ENCODE measurements at regions not wholly inside any gene's neighbourhood (a gene's known extent, or its start where the extent isn't known, plus 50 kb on each side); places are given as distances from the start of the nearest gene placed in this dataset.

DNA sequence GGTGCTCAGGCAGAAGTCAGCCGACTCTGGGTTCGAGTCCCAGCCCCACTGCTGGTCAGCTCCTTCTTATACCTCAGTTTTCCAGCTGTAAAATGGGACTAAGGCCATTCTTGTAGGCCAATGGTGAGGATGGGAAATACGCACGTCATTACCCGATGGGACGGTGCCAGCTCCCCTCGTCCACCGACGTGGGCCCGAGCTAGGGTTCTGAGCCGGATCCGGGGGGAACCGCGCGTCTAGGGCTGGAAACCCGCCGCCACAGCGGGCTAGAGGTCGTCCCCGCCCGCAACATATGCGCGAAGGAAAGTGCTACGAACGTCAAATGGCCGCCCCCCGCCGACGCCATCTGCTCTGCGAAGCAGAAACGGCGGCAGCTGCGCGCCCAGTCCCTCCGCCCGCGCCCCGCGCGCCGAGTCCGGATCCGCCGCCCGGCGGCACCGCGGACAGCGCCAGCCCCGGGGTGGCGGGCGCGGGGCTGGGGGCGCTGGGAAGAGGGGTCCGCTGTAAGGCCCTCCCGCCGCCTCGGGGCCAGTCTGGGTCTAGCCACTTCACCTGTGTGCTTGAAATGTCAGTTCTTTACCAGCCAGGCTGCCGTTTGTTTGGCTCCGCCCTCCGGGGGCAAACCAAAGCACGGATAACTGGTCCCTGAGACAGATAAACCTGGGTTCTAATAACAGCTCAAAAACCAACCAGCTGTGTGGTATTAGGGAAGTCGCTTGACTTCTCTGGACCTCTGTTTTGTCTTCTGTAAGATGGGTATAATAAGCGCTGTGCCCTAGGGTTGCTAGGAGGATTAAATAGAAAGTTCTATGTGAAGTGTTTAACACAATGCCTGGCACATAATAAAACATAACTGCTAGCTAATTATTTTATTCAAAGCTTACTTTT lies 103.5 kb upstream of the RCN1 start:
- TF ChIP-seq ARNTL (CRISPR knock-in tag; IDR thresholded peaks at IDR 0.05; ENCODE audit: borderline replicate concordance, low read depth) (no peak), CSDC2 (CRISPR knock-in tag; IDR thresholded peaks at IDR 0.05) (no peak), ESRRG (CRISPR knock-in tag; IDR thresholded peaks at IDR 0.05) (no peak)
- TF ChIP-seq, protein P1, sequence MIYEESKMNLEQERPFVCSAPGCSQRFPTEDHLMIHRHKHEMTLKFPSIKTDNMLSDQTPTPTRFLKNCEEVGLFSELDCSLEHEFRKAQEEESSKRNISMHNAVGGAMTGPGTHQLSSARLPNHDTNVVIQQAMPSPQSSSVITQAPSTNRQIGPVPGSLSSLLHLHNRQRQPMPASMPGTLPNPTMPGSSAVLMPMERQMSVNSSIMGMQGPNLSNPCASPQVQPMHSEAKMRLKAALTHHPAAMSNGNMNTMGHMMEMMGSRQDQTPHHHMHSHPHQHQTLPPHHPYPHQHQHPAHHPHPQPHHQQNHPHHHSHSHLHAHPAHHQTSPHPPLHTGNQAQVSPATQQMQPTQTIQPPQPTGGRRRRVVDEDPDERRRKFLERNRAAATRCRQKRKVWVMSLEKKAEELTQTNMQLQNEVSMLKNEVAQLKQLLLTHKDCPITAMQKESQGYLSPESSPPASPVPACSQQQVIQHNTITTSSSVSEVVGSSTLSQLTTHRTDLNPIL (CRISPR knock-in tag; IDR thresholded peaks at IDR 0.05; ENCODE audit: low read depth), result no peak
- no peak for ATAC-seq

DNA sequence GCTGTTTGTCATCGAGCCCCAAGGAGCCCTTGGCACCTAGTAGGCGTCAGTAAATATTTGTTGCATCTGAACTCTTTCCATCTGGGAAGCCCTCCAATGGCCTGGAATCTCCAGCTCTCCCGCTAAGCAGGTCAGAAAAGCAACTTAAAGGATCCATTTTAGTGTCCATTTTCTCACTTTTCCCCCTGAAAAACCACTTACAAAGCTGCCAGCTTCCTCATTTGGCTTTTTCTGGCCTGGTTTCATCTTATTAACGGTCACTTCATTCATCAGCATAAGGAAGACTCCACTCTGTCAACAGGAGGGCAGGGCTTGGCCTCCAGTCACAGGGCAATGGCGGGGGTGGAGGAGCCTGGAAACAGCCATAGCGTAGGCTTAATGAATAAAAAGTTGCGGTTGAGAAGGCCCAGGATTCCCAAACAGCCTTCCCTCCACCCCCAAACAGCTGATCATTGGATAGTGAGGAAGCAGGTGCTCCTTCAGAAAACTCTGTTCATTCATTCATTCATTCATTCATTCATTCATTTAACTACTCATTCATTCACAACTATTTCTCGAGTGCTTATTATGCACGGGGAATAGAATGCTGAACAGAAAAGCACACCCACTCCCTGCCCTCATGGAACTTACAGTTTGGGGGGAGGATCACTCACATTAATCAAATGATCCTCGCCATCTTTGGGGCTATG lies 104.5 kb upstream of the RCN1 start:
- TF ChIP-seq PATZ1 (CRISPR knock-in tag; IDR thresholded peaks at IDR 0.05; ENCODE audit: borderline replicate concordance), result no peak
- TF ChIP-seq RARB (CRISPR knock-in tag; IDR thresholded peaks at IDR 0.05), result no peak
- no peak for TF ChIP-seq ZNF70 (CRISPR knock-in tag; IDR thresholded peaks at IDR 0.05)
- no peak for TF ChIP-seq POU6F1 (CRISPR knock-in tag; IDR thresholded peaks at IDR 0.05; ENCODE audit: borderline replicate concordance, low read depth)
- TF ChIP-seq GLIS3 (CRISPR knock-in tag; IDR thresholded peaks at IDR 0.05), result no peak
- TF ChIP-seq ARNTL (CRISPR knock-in tag; IDR thresholded peaks at IDR 0.05; ENCODE audit: borderline replicate concordance, low read depth), result no peak
- TF ChIP-seq CSDC2 (CRISPR knock-in tag; IDR thresholded peaks at IDR 0.05), result no peak
- no peak for TF ChIP-seq ISL1 (CRISPR knock-in tag; IDR thresholded peaks at IDR 0.05)
- no peak for TF ChIP-seq SNAI2 (CRISPR knock-in tag; IDR thresholded peaks at IDR 0.05)
- no peak for TF ChIP-seq ZFP30 (CRISPR knock-in tag; IDR thresholded peaks at IDR 0.05)
- TF ChIP-seq, protein P1 (CRISPR knock-in tag; IDR thresholded peaks at IDR 0.05; ENCODE audit: low read depth), result no peak
- TF ChIP-seq ESRRG (CRISPR knock-in tag; IDR thresholded peaks at IDR 0.05), result no peak
- TF ChIP-seq, protein P2, sequence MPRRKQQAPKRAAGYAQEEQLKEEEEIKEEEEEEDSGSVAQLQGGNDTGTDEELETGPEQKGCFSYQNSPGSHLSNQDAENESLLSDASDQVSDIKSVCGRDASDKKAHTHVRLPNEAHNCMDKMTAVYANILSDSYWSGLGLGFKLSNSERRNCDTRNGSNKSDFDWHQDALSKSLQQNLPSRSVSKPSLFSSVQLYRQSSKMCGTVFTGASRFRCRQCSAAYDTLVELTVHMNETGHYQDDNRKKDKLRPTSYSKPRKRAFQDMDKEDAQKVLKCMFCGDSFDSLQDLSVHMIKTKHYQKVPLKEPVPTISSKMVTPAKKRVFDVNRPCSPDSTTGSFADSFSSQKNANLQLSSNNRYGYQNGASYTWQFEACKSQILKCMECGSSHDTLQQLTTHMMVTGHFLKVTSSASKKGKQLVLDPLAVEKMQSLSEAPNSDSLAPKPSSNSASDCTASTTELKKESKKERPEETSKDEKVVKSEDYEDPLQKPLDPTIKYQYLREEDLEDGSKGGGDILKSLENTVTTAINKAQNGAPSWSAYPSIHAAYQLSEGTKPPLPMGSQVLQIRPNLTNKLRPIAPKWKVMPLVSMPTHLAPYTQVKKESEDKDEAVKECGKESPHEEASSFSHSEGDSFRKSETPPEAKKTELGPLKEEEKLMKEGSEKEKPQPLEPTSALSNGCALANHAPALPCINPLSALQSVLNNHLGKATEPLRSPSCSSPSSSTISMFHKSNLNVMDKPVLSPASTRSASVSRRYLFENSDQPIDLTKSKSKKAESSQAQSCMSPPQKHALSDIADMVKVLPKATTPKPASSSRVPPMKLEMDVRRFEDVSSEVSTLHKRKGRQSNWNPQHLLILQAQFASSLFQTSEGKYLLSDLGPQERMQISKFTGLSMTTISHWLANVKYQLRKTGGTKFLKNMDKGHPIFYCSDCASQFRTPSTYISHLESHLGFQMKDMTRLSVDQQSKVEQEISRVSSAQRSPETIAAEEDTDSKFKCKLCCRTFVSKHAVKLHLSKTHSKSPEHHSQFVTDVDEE (CRISPR knock-in tag; IDR thresholded peaks at IDR 0.05), result no peak
- no peak for ATAC-seq

DNA sequence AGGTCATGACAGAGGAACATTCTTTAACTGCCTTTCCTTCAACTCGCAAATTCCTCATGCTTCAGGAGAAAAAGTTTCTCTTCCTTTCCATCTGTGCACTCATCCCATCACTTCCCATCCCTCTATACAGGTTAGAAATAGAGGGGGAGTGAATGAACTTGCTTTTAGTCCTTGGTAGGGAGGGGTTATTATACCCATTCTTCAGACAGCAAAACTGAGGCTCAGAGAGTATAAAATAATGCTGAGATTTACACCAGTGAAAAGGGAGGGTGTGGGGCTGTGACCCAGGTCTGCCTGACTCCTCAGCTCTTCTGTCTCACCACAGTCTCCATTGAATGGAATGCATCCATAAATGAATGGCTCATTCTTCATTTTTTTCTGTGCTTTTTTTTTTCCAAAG lies 109.4 kb upstream of the RCN1 start:
- TF ChIP-seq ESRRG (CRISPR knock-in tag; IDR thresholded peaks at IDR 0.05) (no peak), PPARA (CRISPR knock-in tag; IDR thresholded peaks at IDR 0.05; ENCODE audit: borderline replicate concordance) (no peak), ARNTL (CRISPR knock-in tag; IDR thresholded peaks at IDR 0.05; ENCODE audit: borderline replicate concordance, low read depth) (no peak), ZNF70 (CRISPR knock-in tag; IDR thresholded peaks at IDR 0.05) (no peak), ZFP30 (CRISPR knock-in tag; IDR thresholded peaks at IDR 0.05) (no peak), ZNF8 (CRISPR knock-in tag; IDR thresholded peaks at IDR 0.05) (no peak), OSR1 (CRISPR knock-in tag; IDR thresholded peaks at IDR 0.05) (no peak)
- TF ChIP-seq, protein P1 (CRISPR knock-in tag; IDR thresholded peaks at IDR 0.05; ENCODE audit: low read depth), result no peak
- no peak for ATAC-seq
